ENCODE measurements at regions not wholly inside any gene's neighbourhood (a gene's known extent, or its start where the extent isn't known, plus 50 kb on each side); places are given as distances from the start of the nearest gene placed in this dataset.

- no peak overlapping the region for H2AFZ ChIP-seq (ENCODE audit: low read length)
- no peaks in the 10 kb centered on the region for H4K20me1 ChIP-seq (ENCODE audit: insufficient read depth, low read length)
- no peaks in the 10 kb centered on the region for H3K9me2 ChIP-seq (ENCODE audit: insufficient read depth, low read length)
- no peaks in the 10 kb centered on the region for H3K79me2 ChIP-seq (ENCODE audit: insufficient read depth, low read depth, low read length)
- no peaks in the 10 kb centered on the region for H3K36me3 ChIP-seq (ENCODE audit: insufficient read depth, low read length)
- no peak overlapping the region for H3K4me2 ChIP-seq (ENCODE audit: low read length)
- intact Hi-C loops (cut with micrococcal nuclease; ENCODE audit: unreplicated experiment): no loop called here
- H3K27ac ChIP-seq (ENCODE audit: low read depth, low read length, poor library complexity, severe bottlenecking): no peak overlapping the region
- no peak overlapping the region for H3K4me3 ChIP-seq (ENCODE audit: low read depth, low read length, poor library complexity, severe bottlenecking)
- no peaks in the 10 kb centered on the region for H3K4me1 ChIP-seq (ENCODE audit: insufficient read depth, low read length, poor library complexity, severe bottlenecking)
- TF ChIP-seq EZH2phosphoT487 (IDR thresholded peaks at IDR 0.05; ENCODE audit: borderline replicate concordance, low read depth, low read length) (no peak), CTCF (conservative IDR thresholded peaks at IDR 0.05; ENCODE audit: low read length) (no peak)
- H3K9me3 ChIP-seq (ENCODE audit: low read length): no peaks in the 10 kb centered on the region
- ChIA-PET CTCF (ENCODE audit: unreplicated experiment) (no interaction called here), POLR2A (interaction anchor here (0.6 kb wide), 1 partner anchor 757 kb away, joined by 3 read pairs; no protein-coding TSS in a partner anchor)
- no TSS peak for BruUV-seq (replicated peaks)
- DNase-seq (ENCODE audit: low spot score): no peak
These were observed 141.4 kb downstream of the NAA11 start for GRCh38 chr4:79184476-79184875.

- no peaks in the 10 kb centered on the region for H3K79me2 ChIP-seq (ENCODE audit: insufficient read depth, low read depth, low read length)
- POLR2A ChIA-PET: interaction anchor here (1.4 kb wide), 1 partner anchor 9 kb away, joined by 3 read pairs; no protein-coding TSS in a partner anchor
- no peaks in the 10 kb centered on the region for H3K9me2 ChIP-seq (ENCODE audit: insufficient read depth, low read length)
- TF ChIP-seq EZH2phosphoT487 (IDR thresholded peaks at IDR 0.05; ENCODE audit: borderline replicate concordance, low read depth, low read length) (no peak), CTCF (conservative IDR thresholded peaks at IDR 0.05; ENCODE audit: low read length) (no peak)
- H3K4me2 ChIP-seq (ENCODE audit: low read length): no peak overlapping the region
- no peak overlapping the region for H2AFZ ChIP-seq (ENCODE audit: low read length)
- CTCF ChIA-PET (ENCODE audit: unreplicated experiment): no interaction called here
- intact Hi-C loops (cut with micrococcal nuclease; ENCODE audit: unreplicated experiment): no loop called here
- no peak for DNase-seq (ENCODE audit: low spot score)
- H3K9me3 ChIP-seq (ENCODE audit: low read length): no peaks in the 10 kb centered on the region
- no peak overlapping the region for H3K27ac ChIP-seq (ENCODE audit: low read depth, low read length, poor library complexity, severe bottlenecking)
- H3K4me3 ChIP-seq (ENCODE audit: low read depth, low read length, poor library complexity, severe bottlenecking): no peak overlapping the region
- H3K36me3 ChIP-seq (ENCODE audit: insufficient read depth, low read length): no peaks in the 10 kb centered on the region
- BruUV-seq (replicated peaks): no TSS peak
- no peaks in the 10 kb centered on the region for H3K4me1 ChIP-seq (ENCODE audit: insufficient read depth, low read length, poor library complexity, severe bottlenecking)
- no peaks in the 10 kb centered on the region for H4K20me1 ChIP-seq (ENCODE audit: insufficient read depth, low read length)
These were observed 143.7 kb downstream of the NAA11 start for GRCh38 chr4:79182209-79182608.

GRCh38 chr4:79181190-79181589, 144.7 kb downstream of the NAA11 start:
- CTCF ChIA-PET (ENCODE audit: unreplicated experiment): no interaction called here
- intact Hi-C loops (cut with micrococcal nuclease; ENCODE audit: unreplicated experiment): no loop called here

More at GRCh38 chr4:79181190-79181589, 144.7 kb downstream of the NAA11 start:
- DNase-seq (ENCODE audit: low spot score): no peak
- H3K36me3 ChIP-seq (ENCODE audit: insufficient read depth, low read length): no peaks in the 10 kb centered on the region
- H3K79me2 ChIP-seq (ENCODE audit: insufficient read depth, low read depth, low read length): no peaks in the 10 kb centered on the region
- H2AFZ ChIP-seq (ENCODE audit: low read length): no peak overlapping the region
- no peaks in the 10 kb centered on the region for H3K9me2 ChIP-seq (ENCODE audit: insufficient read depth, low read length)
- H3K4me2 ChIP-seq (ENCODE audit: low read length): no peak overlapping the region
- BruUV-seq (replicated peaks): no TSS peak
- TF ChIP-seq EZH2phosphoT487 (IDR thresholded peaks at IDR 0.05; ENCODE audit: borderline replicate concordance, low read depth, low read length) (no peak), CTCF (conservative IDR thresholded peaks at IDR 0.05; ENCODE audit: low read length) (no peak)
- H3K4me1 ChIP-seq (ENCODE audit: insufficient read depth, low read length, poor library complexity, severe bottlenecking): no peaks in the 10 kb centered on the region
- H4K20me1 ChIP-seq (ENCODE audit: insufficient read depth, low read length): no peaks in the 10 kb centered on the region
- POLR2A ChIA-PET: no interaction called here
- no peak overlapping the region for H3K4me3 ChIP-seq (ENCODE audit: low read depth, low read length, poor library complexity, severe bottlenecking)
- H3K27ac ChIP-seq (ENCODE audit: low read depth, low read length, poor library complexity, severe bottlenecking): no peak overlapping the region
- H3K9me3 ChIP-seq (ENCODE audit: low read length): no peaks in the 10 kb centered on the region

All from OCI-LY7 (cell line).